IMR-90 (cell line): ENCODE measurements at regions not wholly inside any gene's neighbourhood (a gene's known extent, or its start where the extent isn't known, plus 50 kb on each side); places are given as distances from the start of the nearest gene placed in this dataset.

ENCODE experiments used
- ATAC-seq: fragments of 200-7000 bp; cut with Tn5 transposase; 2 replicates; pipeline ENCODE4 v1.9.1; 2020; ENCODE audit warnings: low read depth, mild to moderate bottlenecking, moderate library complexity
- BruUV-seq: library from RNA; stranded (reverse); fragments of 400-500 nt; replicated peaks from 2 replicates; lab custom pipeline; 2021; lab: Mats Ljungman, UMichigan
- CTCF ChIA-PET: fragments of 300-600 bp; formaldehyde crosslinking; extraction: SDS; loops from one replicate; lab custom pipeline; 2021; ENCODE audit warnings: antibody characterized with exemption; lab: Yijun Ruan, JAX
- POLR2A ChIA-PET: fragments of 300-600 bp; sonication (Branson Sonifier 250); formaldehyde crosslinking; loops from one replicate; lab custom pipeline; 2022; ENCODE audit warnings: antibody characterized with exemption; ENCODE audit not compliant: unreplicated experiment; lab: Charles Lee
- DNase-seq: peaks from one replicate; pipeline ENCODE4 v3.0.0; 2013
- H2AFZ ChIP-seq: replicated peaks from 2 replicates; pipeline ENCODE3; 2013; ENCODE audit warnings: low read length, mild to moderate bottlenecking; ENCODE audit not compliant: poor library complexity
- H2AK5ac ChIP-seq: 2 replicates; pipeline ENCODE4 v1.6.1; 2013; ENCODE audit warnings: low read depth, low read length, inconsistent platforms
- H2AK9ac ChIP-seq: replicated peaks from 2 replicates; pipeline ENCODE3; 2013; ENCODE audit warnings: mild to moderate bottlenecking, low read depth, low read length, moderate library complexity; ENCODE audit not compliant: poor library complexity
- H2BK120ac ChIP-seq: 2 replicates; pipeline ENCODE4 v1.6.1; 2013; ENCODE audit warnings: low read depth, low read length, inconsistent platforms
- H2BK15ac ChIP-seq: 3 replicates; pipeline ENCODE4 v1.6.1; 2013; ENCODE audit warnings: low read depth, low read length, inconsistent platforms
- H2BK20ac ChIP-seq: 2 replicates; pipeline ENCODE4 v1.6.1; 2013; ENCODE audit warnings: low read depth, mild to moderate bottlenecking, inconsistent platforms, low read length, moderate library complexity
- H2BK5ac ChIP-seq: 2 replicates; pipeline ENCODE4 v1.6.1; 2013; ENCODE audit warnings: mild to moderate bottlenecking, low read depth, low read length, inconsistent platforms; ENCODE audit not compliant: poor library complexity, severe bottlenecking
- H3K14ac ChIP-seq: replicated peaks from 2 replicates; pipeline ENCODE4 v1.6.1; 2013; ENCODE audit warnings: low read depth, low read length, inconsistent platforms
- H3K18ac ChIP-seq: 2 replicates; pipeline ENCODE4 v1.6.1; 2013; ENCODE audit warnings: low read depth, low read length, control low read depth
- H3K23ac ChIP-seq: 2 replicates; pipeline ENCODE4 v1.6.1; 2013; ENCODE audit warnings: low read depth, low read length, inconsistent platforms
- H3K27ac ChIP-seq: 2 replicates; pipeline ENCODE4 v1.5.1; 2013; ENCODE audit warnings: mild to moderate bottlenecking, control low read depth, low read length; ENCODE audit not compliant: insufficient read depth
- H3K27me3 ChIP-seq: 2 replicates; pipeline ENCODE4 v1.6.1; 2013; ENCODE audit warnings: low read length; ENCODE audit not compliant: control insufficient read depth, insufficient read depth
- H3K36me3 ChIP-seq: 2 replicates; pipeline ENCODE4 v1.6.1; 2013; ENCODE audit warnings: low read length, mixed read lengths; ENCODE audit not compliant: control insufficient read depth, insufficient read depth
- H3K4ac ChIP-seq: 2 replicates; pipeline ENCODE4 v1.6.1; 2013; ENCODE audit warnings: low read depth, low read length, inconsistent platforms
- H3K4me1 ChIP-seq: 2 replicates; pipeline ENCODE4 v1.6.1; 2013; ENCODE audit warnings: low read length, mixed read lengths; ENCODE audit not compliant: control insufficient read depth, insufficient read depth
- H3K4me2 ChIP-seq: 2 replicates; pipeline ENCODE4 v1.6.1; 2013; ENCODE audit warnings: low read depth, mild to moderate bottlenecking, control low read depth, low read length, moderate library complexity
- H3K4me3 ChIP-seq: 2 replicates; pipeline ENCODE4 v1.5.1; 2013; ENCODE audit warnings: low read depth, mild to moderate bottlenecking, control low read depth, low read length, moderate library complexity; ENCODE audit not compliant: insufficient read depth
- H3K56ac ChIP-seq: 2 replicates; pipeline ENCODE4 v1.6.1; 2013; ENCODE audit warnings: low read length, inconsistent platforms; ENCODE audit not compliant: insufficient read depth; ENCODE audit errors: extremely low read depth
- H3K79me1 ChIP-seq, 2 experiments: 2 replicates each; pipeline ENCODE4 v1.6.1; 2013; ENCODE audit warnings: low read length in 2 of 2, inconsistent platforms in 1 of 2, low read depth in 1 of 2
- H3K9ac ChIP-seq: 2 replicates; pipeline ENCODE4 v1.6.1; 2013; ENCODE audit warnings: low read depth, low read length, control low read depth
- H3K9me1 ChIP-seq: 2 replicates; pipeline ENCODE4 v1.6.1; 2013; ENCODE audit warnings: low read length, inconsistent platforms; ENCODE audit not compliant: insufficient read depth
- H3K9me3 ChIP-seq: 2 replicates; pipeline ENCODE4 v1.6.1; 2013; ENCODE audit warnings: low read length; ENCODE audit not compliant: control insufficient read depth, insufficient read depth
- H4K20me1 ChIP-seq: 2 replicates; pipeline ENCODE4 v1.6.1; 2013; ENCODE audit warnings: low read length, inconsistent platforms; ENCODE audit not compliant: insufficient read depth
- H4K5ac ChIP-seq: 2 replicates; pipeline ENCODE4 v1.6.1; 2013; ENCODE audit warnings: mild to moderate bottlenecking, low read depth, low read length, control low read depth
- H4K8ac ChIP-seq, 2 experiments: 2 replicates each; pipeline ENCODE4 v1.6.1; 2013; ENCODE audit warnings: low read depth in 2 of 2, low read length in 2 of 2, control low read depth in 1 of 2, inconsistent platforms in 1 of 2
- H4K91ac ChIP-seq: 2 replicates; pipeline ENCODE4 v1.6.1; 2013; ENCODE audit warnings: low read depth, low read length, inconsistent platforms; ENCODE audit not compliant: insufficient read depth
- BHLHE40 ChIP-seq: fragments of 150-350 bp; IDR thresholded peaks from 2 replicates; pipeline ENCODE4 v1.6.1; 2016; ENCODE audit warnings: mild to moderate bottlenecking, low read depth, low read length
- CEBPB ChIP-seq: IDR thresholded peaks from 2 replicates; pipeline ENCODE4 v1.6.1; 2012; ENCODE audit warnings: low read depth, low read length, improper control_type of control experiment
- CHD1 ChIP-seq: IDR thresholded peaks from 2 replicates; pipeline ENCODE4 v1.6.1; 2012; ENCODE audit warnings: low read depth, low read length, improper control_type of control experiment
- CTCF ChIP-seq: conservative IDR thresholded peaks from 2 replicates; pipeline ENCODE4 v1.5.1; 2012; ENCODE audit warnings: mild to moderate bottlenecking, low read depth, low read length, improper control_type of control experiment
- ELK1 ChIP-seq: fragments of 150-350 bp; IDR thresholded peaks from 2 replicates; pipeline ENCODE4 v1.6.1; 2016; ENCODE audit warnings: low read depth, mild to moderate bottlenecking, low read length, moderate library complexity, borderline replicate concordance
- FOS ChIP-seq: fragments of 150-350 bp; IDR thresholded peaks from 2 replicates; pipeline ENCODE4 v1.6.1; 2016; ENCODE audit warnings: low read depth, low read length
- MAFK ChIP-seq: IDR thresholded peaks from 2 replicates; pipeline ENCODE4 v1.6.1; 2012; ENCODE audit warnings: low read depth, low read length, improper control_type of control experiment
- MAZ ChIP-seq: IDR thresholded peaks from 2 replicates; pipeline ENCODE4 v1.6.1; 2012; ENCODE audit warnings: low read depth, mild to moderate bottlenecking, low read length, improper control_type of control experiment, moderate library complexity, borderline replicate concordance
- MXI1 ChIP-seq: IDR thresholded peaks from 2 replicates; pipeline ENCODE4 v1.6.1; 2012; ENCODE audit warnings: low read depth, mild to moderate bottlenecking, low read length, moderate library complexity, borderline replicate concordance
- NFE2L2 ChIP-seq: fragments of 150-350 bp; IDR thresholded peaks from 2 replicates; pipeline ENCODE4 v1.6.1; 2016; ENCODE audit warnings: low read depth, mild to moderate bottlenecking, low read length
- POLR2A ChIP-seq: IDR thresholded peaks from 2 replicates; pipeline ENCODE4 v1.6.1; 2012; ENCODE audit warnings: mild to moderate bottlenecking, low read depth, low read length
- RAD21 ChIP-seq: IDR thresholded peaks from 2 replicates; pipeline ENCODE4 v1.6.1; 2012; ENCODE audit warnings: low read length, improper control_type of control experiment
- RCOR1 ChIP-seq: IDR thresholded peaks from 2 replicates; pipeline ENCODE4 v1.6.1; 2012; ENCODE audit warnings: mild to moderate bottlenecking, low read length, improper control_type of control experiment; ENCODE audit not compliant: insufficient replicate concordance
- RFX5 ChIP-seq: IDR thresholded peaks from 2 replicates; pipeline ENCODE4 v1.8.0; 2012; ENCODE audit warnings: low read depth, mild to moderate bottlenecking, low read length, moderate library complexity
- SMC3 ChIP-seq: fragments of 150-350 bp; IDR thresholded peaks from 2 replicates; pipeline ENCODE4 v1.6.1; 2016; ENCODE audit warnings: low read depth, mild to moderate bottlenecking, antibody characterized with exemption, low read length, moderate library complexity
- USF2 ChIP-seq: fragments of 150-350 bp; IDR thresholded peaks from 2 replicates; pipeline ENCODE4 v1.6.1; 2017; ENCODE audit warnings: mild to moderate bottlenecking, antibody characterized with exemption, low read length, low read depth
- WGBS, 2 experiments: methylation state at CpG; one replicate each; pipeline versions ENCODE4 v1.1.5 to v1.1.7; 2013; ENCODE audit warnings: missing lambda C conversion rate in 2 of 2; ENCODE audit not compliant: insufficient read length in 1 of 2; ENCODE audit errors: extremely low coverage in 2 of 2; 5-methylcytosine and 5-hydroxymethylcytosine counted together
- dilution Hi-C: fragments of 300-500 bp; cut with HindIII; formaldehyde crosslinking; loops from one replicate; pipeline ENCODE4 v1.14.3; 2018; ENCODE audit warnings: low sequenced_read_pairs; ENCODE audit not compliant: unreplicated experiment
- in situ Hi-C: fragments of 300-500 bp; cut with MboI; formaldehyde crosslinking; loops from 3 replicates; pipeline ENCODE4 v1.14.3; 2019; ENCODE audit warnings: low sequenced_read_pairs, inconsistent platforms, mixed read lengths
- intact Hi-C: fragments of 100-400 bp; cut with micrococcal nuclease; formaldehyde crosslinking; loops from 2 replicates; pipeline ENCODE4 v1.10.0; 2022

- no peak overlapping the region for H3K9ac ChIP-seq
- WGBS, 2 experiments: no CpG with 5 or more reads among the region's 2 CpGs
These were observed 433.3 kb upstream of the ID2 start for GRCh38 chr2:8248623-8248957.

More at GRCh38 chr2:8248623-8248957, 433.3 kb upstream of the ID2 start:
- H3K4me3 ChIP-seq: no peak overlapping the region
- no peak overlapping the region for H3K23ac ChIP-seq
- POLR2A ChIA-PET: no interaction called here
- H3K4me1 ChIP-seq: peaks cover 7% of the 10 kb centered on the region; the same call in 1 of the 2 replicates
- H3K4ac ChIP-seq: no peak overlapping the region
- H3K56ac ChIP-seq: no peak overlapping the region
- H2AK9ac ChIP-seq: no peak overlapping the region
- ATAC-seq (peak; percentile 54), DNase-seq (peak; percentile 39)
- no peak overlapping the region for H3K27ac ChIP-seq
- intact Hi-C loops (no loop called here), in situ Hi-C loops (no loop called here), dilution Hi-C loops (no loop called here)
- no peaks in the 10 kb centered on the region for H4K20me1 ChIP-seq
- no peak overlapping the region for H2AK5ac ChIP-seq
- no peaks in the 10 kb centered on the region for H3K9me1 ChIP-seq
- no peak overlapping the region for H4K91ac ChIP-seq
- no peak overlapping the region for H4K5ac ChIP-seq
- CTCF ChIA-PET: no interaction called here
- no peaks in the 10 kb centered on the region for H3K79me1 ChIP-seq
- no peak overlapping the region for H3K14ac ChIP-seq
- H4K8ac ChIP-seq: no peak overlapping the region
- H3K4me2 ChIP-seq: no peak overlapping the region
- H3K36me3 ChIP-seq: no peaks in the 10 kb centered on the region
- no peaks in the 10 kb centered on the region; the same call in 1 of the 2 replicates for H3K27me3 ChIP-seq
- H2BK120ac ChIP-seq: no peak overlapping the region
- no peak overlapping the region for H2BK20ac ChIP-seq
- H2AFZ ChIP-seq: no peak overlapping the region
- no peak overlapping the region for H2BK15ac ChIP-seq
- no peak overlapping the region for H2BK5ac ChIP-seq
- peaks cover 4% of the 10 kb centered on the region for H3K9me3 ChIP-seq
- TF ChIP-seq CEBPB (no peak), CHD1 (no peak), RAD21 (no peak), MXI1 (no peak), BHLHE40 (no peak), NFE2L2 (no peak), CTCF (no peak), RFX5 (no peak), MAZ (no peak), MAFK (no peak), SMC3 (no peak), POLR2A (no peak), FOS (no peak), RCOR1 (no peak), ELK1 (no peak), USF2 (no peak)
- no TSS peak for BruUV-seq
- no peak overlapping the region for H3K18ac ChIP-seq
